ENCODE measurements at regions not wholly inside any gene's neighbourhood (a gene's known extent, or its start where the extent isn't known, plus 50 kb on each side); places are given as distances from the start of the nearest gene placed in this dataset.

DNA sequence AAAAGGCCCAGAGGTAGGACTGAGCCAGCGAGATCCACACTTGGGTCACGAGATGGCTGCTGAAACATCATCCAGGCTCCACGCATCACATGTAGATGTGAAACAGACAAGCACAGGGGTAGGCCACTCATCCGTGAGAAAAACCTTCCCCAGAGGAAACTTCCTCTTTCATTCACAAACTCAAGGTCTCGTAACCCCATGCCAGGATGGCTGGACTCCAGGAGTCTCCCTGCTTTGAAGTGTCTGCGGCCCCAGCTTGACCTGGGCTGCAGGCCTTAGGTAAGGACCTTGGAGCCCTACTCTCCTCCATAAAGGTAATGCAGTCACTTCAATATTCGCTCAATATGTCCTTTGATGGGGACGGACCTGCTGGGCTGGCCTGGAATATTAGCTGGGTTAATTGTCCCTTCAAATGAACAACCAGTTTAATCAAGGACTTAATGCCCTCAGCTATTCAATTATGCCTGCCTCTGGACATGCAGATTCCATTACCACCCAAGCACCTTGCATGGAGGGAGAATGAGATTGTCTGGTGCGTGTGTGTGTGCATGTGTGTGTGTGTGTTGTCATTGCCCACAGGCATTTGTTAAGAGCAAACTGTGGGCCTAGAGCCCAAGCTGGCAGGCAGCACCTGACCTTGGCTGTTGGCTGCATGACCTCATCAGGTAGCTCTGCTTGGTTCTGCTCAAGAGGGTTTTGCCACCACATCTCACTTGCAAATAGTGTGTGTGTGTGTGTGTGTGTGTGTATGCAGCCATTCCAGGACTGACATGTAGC is 186.9 kb upstream of the TLE3 start:
- Histone ChIP-seq H3K4me1 (ENCODE audit: control insufficient read depth, extremely low read depth, insufficient read depth, low read length) (peaks cover 2% of the 10 kb centered on the region), H3K36me3 (ENCODE audit: control insufficient read depth, insufficient read depth, low read length) (no peaks in the 10 kb centered on the region), H3K9me3 (ENCODE audit: control insufficient read depth, insufficient read depth, low read depth, low read length) (no peaks in the 10 kb centered on the region), H3K9ac (ENCODE audit: insufficient read depth, low read length) (no peak overlapping the region), H3K4me3 (replicated peaks in 1 of 4; ENCODE audit: control extremely low read depth in 1 of 4, insufficient read depth in 1 of 4, low read depth in 3 of 4, low read length in 4 of 4) (no peak overlapping the region), H3K27ac (ENCODE audit: insufficient read depth, low read length) (no peak overlapping the region), H3K4me2 (ENCODE audit: extremely low read depth, insufficient read depth, low read length) (no peak overlapping the region), H4K20me1 (ENCODE audit: control insufficient read depth, extremely low read depth, insufficient read depth, low read length) (no peaks in the 10 kb centered on the region), H3K79me2 (ENCODE audit: control insufficient read depth, insufficient read depth, low read length) (no peaks in the 10 kb centered on the region), H3K27me3 (ENCODE audit: control insufficient read depth, insufficient read depth, low read length) (no peaks in the 10 kb centered on the region), H2AFZ (ENCODE audit: low read length) (no peak overlapping the region)
- TF ChIP-seq EZH2 (IDR thresholded peaks at IDR 0.05; ENCODE audit: low read length, missing control alignments) = no peak
- TF ChIP-seq, protein P1, sequence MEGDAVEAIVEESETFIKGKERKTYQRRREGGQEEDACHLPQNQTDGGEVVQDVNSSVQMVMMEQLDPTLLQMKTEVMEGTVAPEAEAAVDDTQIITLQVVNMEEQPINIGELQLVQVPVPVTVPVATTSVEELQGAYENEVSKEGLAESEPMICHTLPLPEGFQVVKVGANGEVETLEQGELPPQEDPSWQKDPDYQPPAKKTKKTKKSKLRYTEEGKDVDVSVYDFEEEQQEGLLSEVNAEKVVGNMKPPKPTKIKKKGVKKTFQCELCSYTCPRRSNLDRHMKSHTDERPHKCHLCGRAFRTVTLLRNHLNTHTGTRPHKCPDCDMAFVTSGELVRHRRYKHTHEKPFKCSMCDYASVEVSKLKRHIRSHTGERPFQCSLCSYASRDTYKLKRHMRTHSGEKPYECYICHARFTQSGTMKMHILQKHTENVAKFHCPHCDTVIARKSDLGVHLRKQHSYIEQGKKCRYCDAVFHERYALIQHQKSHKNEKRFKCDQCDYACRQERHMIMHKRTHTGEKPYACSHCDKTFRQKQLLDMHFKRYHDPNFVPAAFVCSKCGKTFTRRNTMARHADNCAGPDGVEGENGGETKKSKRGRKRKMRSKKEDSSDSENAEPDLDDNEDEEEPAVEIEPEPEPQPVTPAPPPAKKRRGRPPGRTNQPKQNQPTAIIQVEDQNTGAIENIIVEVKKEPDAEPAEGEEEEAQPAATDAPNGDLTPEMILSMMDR (conservative IDR thresholded peaks at IDR 0.05 in 1 of 2, IDR thresholded peaks at IDR 0.05 in 1 of 2; ENCODE audit: low read depth in 1 of 2, low read length in 2 of 2) = no peak
- no peak for DNase-seq (ENCODE audit: low read depth in 2 of 2)

- Histone ChIP-seq H3K27me3 (ENCODE audit: control insufficient read depth, insufficient read depth, low read length) (no peaks in the 10 kb centered on the region), H3K4me1 (ENCODE audit: control insufficient read depth, extremely low read depth, insufficient read depth, low read length) (peaks cover 2% of the 10 kb centered on the region), H3K9me3 (ENCODE audit: control insufficient read depth, insufficient read depth, low read depth, low read length) (no peaks in the 10 kb centered on the region), H3K4me3 (replicated peaks in 1 of 4; ENCODE audit: control extremely low read depth in 1 of 4, insufficient read depth in 1 of 4, low read depth in 3 of 4, low read length in 4 of 4) (no peak overlapping the region), H3K27ac (ENCODE audit: insufficient read depth, low read length) (no peak overlapping the region), H2AFZ (ENCODE audit: low read length) (no peak overlapping the region), H3K9ac (ENCODE audit: insufficient read depth, low read length) (no peak overlapping the region), H3K79me2 (ENCODE audit: control insufficient read depth, insufficient read depth, low read length) (no peaks in the 10 kb centered on the region), H3K36me3 (ENCODE audit: control insufficient read depth, insufficient read depth, low read length) (no peaks in the 10 kb centered on the region), H3K4me2 (ENCODE audit: extremely low read depth, insufficient read depth, low read length) (no peak overlapping the region), H4K20me1 (ENCODE audit: control insufficient read depth, extremely low read depth, insufficient read depth, low read length) (no peaks in the 10 kb centered on the region)
- no peak for TF ChIP-seq EZH2 (IDR thresholded peaks at IDR 0.05; ENCODE audit: low read length, missing control alignments)
- TF ChIP-seq, protein P1 (conservative IDR thresholded peaks at IDR 0.05 in 1 of 2, IDR thresholded peaks at IDR 0.05 in 1 of 2; ENCODE audit: low read depth in 1 of 2, low read length in 2 of 2) = no peak
- no peak for DNase-seq (ENCODE audit: low read depth in 2 of 2)
These were observed 185.8 kb upstream of the TLE3 start for GRCh38 chr15:70283511-70283910.

DNA sequence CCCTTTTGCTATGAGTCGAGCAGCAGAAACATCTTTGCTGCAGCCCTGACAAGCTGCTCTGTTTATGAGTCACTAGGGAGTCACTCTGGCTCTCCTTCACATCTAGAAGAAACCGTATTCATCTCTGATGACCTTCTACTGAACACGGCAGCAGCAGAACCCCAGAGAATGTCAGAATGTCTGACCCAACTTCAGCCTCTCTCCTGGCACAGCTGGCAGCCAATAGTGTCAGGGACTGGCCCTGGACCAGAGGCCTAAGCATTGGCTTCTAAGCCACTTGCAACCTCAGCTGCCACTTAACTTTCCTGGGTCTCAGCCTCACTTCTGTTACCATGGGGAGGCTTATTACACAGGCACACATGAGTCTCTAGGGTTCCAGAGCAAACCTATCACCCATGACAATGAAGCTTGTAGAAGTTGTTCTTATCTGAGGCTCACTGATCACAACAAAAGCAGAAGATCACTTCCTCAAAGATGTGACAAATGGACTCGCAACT is 184.1 kb upstream of the TLE3 start:
- Histone ChIP-seq H3K79me2 (ENCODE audit: control insufficient read depth, insufficient read depth, low read length) (no peaks in the 10 kb centered on the region), H3K9me3 (ENCODE audit: control insufficient read depth, insufficient read depth, low read depth, low read length) (no peaks in the 10 kb centered on the region), H2AFZ (ENCODE audit: low read length) (no peak overlapping the region), H3K27ac (ENCODE audit: insufficient read depth, low read length) (no peak overlapping the region), H4K20me1 (ENCODE audit: control insufficient read depth, extremely low read depth, insufficient read depth, low read length) (no peaks in the 10 kb centered on the region), H3K4me2 (ENCODE audit: extremely low read depth, insufficient read depth, low read length) (peak overlapping the region; percentile 17), H3K36me3 (ENCODE audit: control insufficient read depth, insufficient read depth, low read length) (no peaks in the 10 kb centered on the region), H3K27me3 (ENCODE audit: control insufficient read depth, insufficient read depth, low read length) (no peaks in the 10 kb centered on the region), H3K4me3 (replicated peaks in 1 of 4; ENCODE audit: control extremely low read depth in 1 of 4, insufficient read depth in 1 of 4, low read depth in 3 of 4, low read length in 4 of 4) (no peak overlapping the region), H3K4me1 (ENCODE audit: control insufficient read depth, extremely low read depth, insufficient read depth, low read length) (peaks cover 2% of the 10 kb centered on the region), H3K9ac (ENCODE audit: insufficient read depth, low read length) (no peak overlapping the region)
- TF ChIP-seq, protein P1 (conservative IDR thresholded peaks at IDR 0.05 in 1 of 2, IDR thresholded peaks at IDR 0.05 in 1 of 2; ENCODE audit: low read depth in 1 of 2, low read length in 2 of 2) = no peak
- TF ChIP-seq EZH2 (IDR thresholded peaks at IDR 0.05; ENCODE audit: low read length, missing control alignments) = no peak
- peak; percentile 47 to 75 for DNase-seq (ENCODE audit: low read depth in 2 of 2)
